Hindlimb muscle (tissue), 1 donor: ENCODE measurements at regions not wholly inside any gene's neighbourhood (a gene's known extent, or its start where the extent isn't known, plus 50 kb on each side); places are given as distances from the start of the nearest gene placed in this dataset.

Experiments
- DNase-seq: peaks from one replicate; pipeline ENCODE4 v3.0.0-alpha.2; 2013

DNA sequence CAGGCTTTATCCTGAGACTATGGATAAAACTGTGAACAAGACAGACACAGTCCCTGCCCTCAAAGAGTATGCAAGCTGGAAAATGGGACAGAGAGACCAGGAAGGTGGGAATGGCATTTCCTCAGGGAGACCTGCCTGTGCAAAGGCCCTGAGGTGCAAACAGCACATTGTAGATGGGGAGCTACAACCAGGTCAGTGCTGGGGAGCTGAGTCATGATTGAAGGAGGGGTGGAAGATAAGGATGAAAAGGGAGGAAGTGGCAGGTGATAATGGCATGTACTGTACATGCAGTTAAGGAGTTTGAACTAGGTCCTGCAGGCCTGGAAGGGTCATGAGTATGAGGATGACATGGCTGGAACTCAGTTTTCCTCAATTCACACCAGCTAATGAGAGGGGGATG is 75.5 kb upstream of the BOD1 start:
- no peak for DNase-seq

GRCh38 chr5:173693670-173694069 is 77.2 kb upstream of the BOD1 start:
- DNase-seq = no peak

- DNase-seq = no peak
These were observed 79.8 kb upstream of the BOD1 start for GRCh38 chr5:173696216-173696615.

- no peak for DNase-seq
These were observed 81.6 kb upstream of the BOD1 start for GRCh38 chr5:173697931-173698579.

- DNase-seq = no peak
These were observed 83.5 kb upstream of the BOD1 start for GRCh38 chr5:173699966-173700365.

GRCh38 chr5:173703466-173703865 is 87.0 kb upstream of the BOD1 start:
- no peak for DNase-seq

DNA sequence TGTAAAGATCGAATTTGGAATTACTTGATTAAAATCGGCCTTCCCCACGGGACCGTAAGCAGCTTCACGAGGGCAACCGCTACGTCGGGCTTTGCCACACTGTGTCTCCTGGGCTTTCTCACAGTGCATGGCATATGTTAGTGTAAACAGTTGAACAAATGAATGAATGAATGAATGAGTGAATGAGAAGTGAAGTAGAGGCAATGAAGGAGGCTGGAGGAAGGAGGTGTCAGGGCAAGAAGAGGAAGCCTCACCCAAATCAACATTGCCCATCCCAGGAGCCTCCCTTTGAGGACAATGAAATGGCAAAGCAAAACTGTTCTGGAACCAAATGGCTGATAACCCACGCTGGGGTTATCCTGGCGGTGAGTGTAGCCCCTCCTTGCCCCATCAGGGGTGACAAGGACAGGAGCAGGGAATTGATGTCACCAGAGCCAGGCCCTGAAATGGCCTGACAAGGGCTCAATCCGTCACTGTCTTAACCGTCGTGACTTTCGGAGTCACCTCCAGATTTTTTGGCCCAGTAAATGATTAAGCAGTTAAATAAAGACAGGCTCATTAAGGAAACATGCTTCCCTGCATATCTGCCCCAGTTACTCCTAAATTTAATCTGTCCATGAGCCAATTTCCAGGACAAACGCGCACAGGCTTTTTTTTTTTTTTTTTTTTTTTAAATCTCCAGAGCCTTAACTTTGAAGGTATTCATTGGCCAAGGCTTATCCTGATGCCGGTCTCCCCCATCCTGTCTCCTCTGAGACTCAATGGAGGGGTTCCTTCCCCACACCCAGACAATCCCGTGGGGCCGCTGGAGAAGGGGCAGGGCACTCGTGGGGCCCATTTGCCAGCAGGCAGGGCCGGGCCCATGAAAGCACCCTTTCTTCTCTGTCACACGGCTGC is 88.4 kb upstream of the BOD1 start:
- DNase-seq = no peak

- DNase-seq = no peak
These were observed 89.1 kb upstream of the BOD1 start for GRCh38 chr5:173705512-173706044.

GRCh38 chr5:173706700-173707099 is 90.2 kb upstream of the BOD1 start:
- no peak for DNase-seq

GRCh38 chr5:173707392-173707791 is 90.9 kb upstream of the BOD1 start:
- DNase-seq = peak; percentile 27

DNA sequence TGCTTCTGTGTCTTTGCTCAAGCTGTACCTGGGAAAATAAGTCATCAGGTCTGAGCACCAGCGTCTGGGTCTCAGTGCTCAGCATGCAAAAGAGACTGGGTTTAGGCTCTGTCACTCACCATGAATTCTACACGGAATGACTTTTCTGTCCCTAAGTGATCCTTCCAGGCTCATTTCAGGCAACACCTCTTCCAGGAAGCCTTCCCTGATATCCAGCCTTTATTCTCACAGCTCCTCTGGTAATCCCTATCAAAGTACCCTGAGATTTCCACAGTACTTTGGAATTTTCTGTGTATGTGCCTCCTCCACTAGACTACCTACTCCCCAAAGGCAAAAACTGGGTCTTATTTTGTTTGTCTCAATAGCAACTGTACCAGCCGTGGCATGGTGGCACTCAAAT is 92.7 kb upstream of the BOD1 start:
- DNase-seq = no peak

GRCh38 chr5:173709761-173710160 is 93.3 kb upstream of the BOD1 start:
- no peak for DNase-seq

- DNase-seq = no peak
These were observed 94.1 kb upstream of the BOD1 start for GRCh38 chr5:173710528-173710927.

DNA sequence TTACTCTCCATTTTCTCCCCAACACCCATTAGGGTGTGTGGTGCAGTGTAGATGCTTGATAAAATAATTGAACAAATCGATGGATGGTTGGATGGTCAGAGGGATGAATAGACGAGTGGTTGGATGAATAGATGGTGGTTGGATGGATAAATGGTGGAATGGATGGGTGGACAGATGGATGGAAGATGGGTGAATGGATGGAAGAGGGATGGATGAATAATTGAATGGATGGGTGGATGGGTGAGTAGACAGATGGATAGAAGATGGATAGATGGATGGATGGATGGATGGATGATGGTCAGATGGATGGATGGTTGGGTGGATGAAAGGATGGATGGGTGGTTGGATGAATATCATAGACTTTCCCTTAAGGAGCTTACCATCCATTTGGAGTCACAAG is 95.0 kb upstream of the BOD1 start:
- no peak for DNase-seq

DNA sequence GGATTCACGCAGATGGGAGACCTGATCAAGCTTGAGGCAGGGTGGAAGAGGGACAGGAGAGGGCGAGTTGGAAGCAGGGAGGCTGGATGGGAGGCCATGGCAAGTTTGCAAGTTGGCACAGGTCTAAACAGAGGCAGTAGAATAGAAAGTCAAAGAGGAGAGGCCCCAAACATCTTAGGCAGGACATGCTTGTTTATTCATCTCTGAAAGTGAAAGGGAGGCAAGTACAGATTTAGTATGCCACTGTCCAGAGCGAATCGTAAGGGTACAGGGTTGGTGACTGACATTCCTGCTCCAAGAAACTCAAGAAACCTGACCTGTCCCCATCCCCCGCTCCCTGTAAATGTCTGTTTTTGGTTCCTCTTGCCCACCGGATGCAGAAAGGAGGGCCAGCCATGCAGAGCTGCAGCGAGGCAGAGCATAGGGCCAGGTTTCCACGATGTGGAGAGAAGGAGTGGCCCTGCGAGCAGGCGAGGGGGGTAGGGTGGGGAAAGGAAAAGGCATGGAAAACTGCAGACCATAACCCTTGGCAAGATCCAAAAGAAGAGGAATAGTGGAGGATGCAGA is 96.2 kb upstream of the BOD1 start:
- DNase-seq = no peak

- DNase-seq = no peak
These were observed 98.3 kb upstream of the BOD1 start for GRCh38 chr5:173714551-173715428.

DNA sequence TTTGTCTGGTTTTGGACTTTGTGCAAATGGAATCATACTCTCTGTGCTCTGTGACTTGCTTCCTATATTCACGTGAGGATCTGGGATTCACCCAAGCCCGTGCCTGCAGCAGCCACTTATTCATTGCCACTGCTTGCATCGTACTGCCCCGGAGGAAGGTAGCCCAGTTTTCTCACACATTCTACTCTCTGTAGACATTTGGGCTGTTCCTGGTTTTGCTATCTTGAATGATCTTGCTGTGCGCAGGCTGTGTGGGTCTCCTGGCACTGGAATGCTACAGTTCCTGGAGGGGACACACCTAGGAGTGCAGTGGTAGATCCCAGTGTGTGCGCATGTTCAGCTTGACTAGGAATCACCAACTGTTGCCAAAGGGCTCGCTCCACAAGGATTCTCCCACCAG is 99.2 kb upstream of the BOD1 start:
- no peak for DNase-seq

- DNase-seq = no peak
These were observed 99.7 kb upstream of the BOD1 start for GRCh38 chr5:173716058-173716682.

- no peak for DNase-seq
These were observed 101.5 kb upstream of the BOD1 start for GRCh38 chr5:173717959-173718358.

- DNase-seq = no peak
These were observed 102.0 kb upstream of the BOD1 start for GRCh38 chr5:173718469-173718868.

- no peak for DNase-seq
These were observed 103.3 kb upstream of the BOD1 start for GRCh38 chr5:173719731-173720082.

DNA sequence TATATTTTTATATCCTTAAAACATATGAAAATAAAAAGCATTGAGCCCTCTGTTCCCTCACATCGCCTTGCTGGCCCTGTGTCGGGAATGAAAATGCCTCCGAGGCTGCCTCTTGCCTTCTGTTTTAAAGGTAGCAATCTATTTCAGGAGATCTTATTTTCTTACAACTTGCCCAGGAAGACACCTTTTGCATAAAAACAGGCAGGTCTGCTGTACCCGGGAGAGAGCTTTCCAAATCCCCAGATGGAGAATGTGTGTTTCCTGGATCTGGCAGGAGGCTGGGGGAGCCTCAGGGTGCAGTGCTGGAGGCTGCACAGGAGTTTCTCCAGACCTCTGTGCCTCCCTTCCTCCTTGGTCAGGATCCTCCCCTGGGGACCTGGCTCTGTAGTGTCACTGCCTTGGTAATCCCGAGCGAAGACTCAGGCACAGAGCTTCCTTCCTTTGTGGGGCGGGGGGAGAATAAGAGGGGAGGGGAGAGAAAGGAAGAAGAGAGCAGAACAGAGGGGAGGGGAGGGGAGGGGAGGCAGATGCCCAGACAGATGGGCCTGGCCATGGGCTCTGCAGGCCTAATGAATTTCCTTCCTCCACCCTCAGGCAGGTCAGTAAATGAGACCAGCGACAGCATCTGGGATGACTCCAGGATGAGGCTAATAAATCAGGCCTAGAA is 104.0 kb upstream of the BOD1 start:
- no peak for DNase-seq
